Fibroblast of lung (primary cell): ENCODE measurements at regions not wholly inside any gene's neighbourhood (a gene's known extent, or its start where the extent isn't known, plus 50 kb on each side); places are given as distances from the start of the nearest gene placed in this dataset.
A peak's percentile ranks its signal among the peaks of the same experiment; 100 is the strongest.

Experiments used
- DNase-seq, 2 donors: peaks; one replicate each; pipeline versions ENCODE4 v3.0.0 to v3.0.0-alpha.2; 2010; ENCODE audit warnings: low read depth in 2 of 2
- H2AFZ ChIP-seq: 2 replicates; pipeline ENCODE4 v1.5.1; 2012; ENCODE audit warnings: low read length, control low read depth, inconsistent platforms
- H3K27ac ChIP-seq: 2 replicates; pipeline ENCODE4 v1.5.1; 2011; ENCODE audit warnings: low read length, control low read depth; ENCODE audit not compliant: insufficient read depth
- H3K27me3 ChIP-seq: 2 replicates; pipeline ENCODE4 v1.5.1; 2011; ENCODE audit warnings: mild to moderate bottlenecking, low read length; ENCODE audit not compliant: control insufficient read depth, insufficient read depth
- H3K36me3 ChIP-seq: 2 replicates; pipeline ENCODE4 v1.5.1; 2011; ENCODE audit warnings: low read length; ENCODE audit not compliant: control insufficient read depth, insufficient read depth
- H3K4me1 ChIP-seq: 2 replicates; pipeline ENCODE4 v1.5.1; 2011; ENCODE audit warnings: low read length; ENCODE audit not compliant: control insufficient read depth, insufficient read depth; ENCODE audit errors: extremely low read depth
- H3K4me2 ChIP-seq: 2 replicates; pipeline ENCODE4 v1.5.1; 2011; ENCODE audit warnings: low read length, control low read depth; ENCODE audit not compliant: insufficient read depth; ENCODE audit errors: extremely low read depth
- H3K4me3 ChIP-seq, 4 experiments: fragments of 200-600 bp in 1 of 4; sonication (generic) in 1 of 4; replicated peaks in 1 of 4; 2 replicates each; pipeline ENCODE4 v1.5.1; 2011 to 2016; ENCODE audit warnings: low read length in 4 of 4, low read depth in 3 of 4, mild to moderate bottlenecking in 3 of 4, control low read depth in 2 of 4, inconsistent platforms in 1 of 4, mixed read lengths in 1 of 4; ENCODE audit not compliant: insufficient read depth in 1 of 4; ENCODE audit errors: control extremely low read depth in 1 of 4
- H3K79me2 ChIP-seq: 2 replicates; pipeline ENCODE4 v1.5.1; 2012; ENCODE audit warnings: mild to moderate bottlenecking, low read length, inconsistent platforms; ENCODE audit not compliant: control insufficient read depth, insufficient read depth
- H3K9ac ChIP-seq: 2 replicates; pipeline ENCODE4 v1.5.1; 2011; ENCODE audit warnings: mild to moderate bottlenecking, low read length, control low read depth; ENCODE audit not compliant: insufficient read depth
- H3K9me3 ChIP-seq: 2 replicates; pipeline ENCODE4 v1.5.1; 2012; ENCODE audit warnings: low read depth, low read length; ENCODE audit not compliant: control insufficient read depth, insufficient read depth
- H4K20me1 ChIP-seq: 2 replicates; pipeline ENCODE4 v1.5.1; 2011; ENCODE audit warnings: low read length; ENCODE audit not compliant: control insufficient read depth, insufficient read depth; ENCODE audit errors: extremely low read depth
- EZH2 ChIP-seq: IDR thresholded peaks from 2 replicates; pipeline ENCODE4 v1.5.1; 2012; ENCODE audit warnings: low read length, control low read depth, mild to moderate bottlenecking; ENCODE audit errors: missing control alignments
- TF ChIP-seq, protein P1 (sequence below), 2 donors: IDR thresholded peaks in 1 of 2; conservative IDR thresholded peaks in 1 of 2; 1 replicate in 1 of 2; 2 replicates in 1 of 2; pipeline ENCODE4 v1.5.1; 2011 to 2012; ENCODE audit warnings: low read length in 2 of 2, control low read depth in 1 of 2, inconsistent platforms in 1 of 2, low read depth in 1 of 2, mild to moderate bottlenecking in 1 of 2

DNA sequence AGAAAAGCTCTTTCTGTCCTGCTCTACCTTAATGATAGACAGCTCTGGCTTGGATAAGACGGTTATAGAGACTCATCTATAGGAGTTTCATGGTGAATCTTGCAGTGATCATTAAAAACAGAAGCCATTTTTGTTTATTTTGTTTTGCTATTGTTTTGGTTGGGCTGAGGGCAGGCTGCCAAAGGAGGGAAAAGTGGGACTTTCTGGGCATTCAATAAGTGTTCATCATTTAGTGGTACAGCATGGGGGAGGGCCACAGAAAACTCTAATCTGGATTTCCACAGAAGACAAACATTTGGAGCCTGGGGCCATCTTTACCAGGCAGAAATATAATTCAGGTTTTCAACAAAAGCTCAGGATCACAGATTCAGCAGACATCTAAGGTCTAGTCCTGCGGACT, 62.4 kb upstream of the EFEMP1 start:
- TF ChIP-seq, protein P1, sequence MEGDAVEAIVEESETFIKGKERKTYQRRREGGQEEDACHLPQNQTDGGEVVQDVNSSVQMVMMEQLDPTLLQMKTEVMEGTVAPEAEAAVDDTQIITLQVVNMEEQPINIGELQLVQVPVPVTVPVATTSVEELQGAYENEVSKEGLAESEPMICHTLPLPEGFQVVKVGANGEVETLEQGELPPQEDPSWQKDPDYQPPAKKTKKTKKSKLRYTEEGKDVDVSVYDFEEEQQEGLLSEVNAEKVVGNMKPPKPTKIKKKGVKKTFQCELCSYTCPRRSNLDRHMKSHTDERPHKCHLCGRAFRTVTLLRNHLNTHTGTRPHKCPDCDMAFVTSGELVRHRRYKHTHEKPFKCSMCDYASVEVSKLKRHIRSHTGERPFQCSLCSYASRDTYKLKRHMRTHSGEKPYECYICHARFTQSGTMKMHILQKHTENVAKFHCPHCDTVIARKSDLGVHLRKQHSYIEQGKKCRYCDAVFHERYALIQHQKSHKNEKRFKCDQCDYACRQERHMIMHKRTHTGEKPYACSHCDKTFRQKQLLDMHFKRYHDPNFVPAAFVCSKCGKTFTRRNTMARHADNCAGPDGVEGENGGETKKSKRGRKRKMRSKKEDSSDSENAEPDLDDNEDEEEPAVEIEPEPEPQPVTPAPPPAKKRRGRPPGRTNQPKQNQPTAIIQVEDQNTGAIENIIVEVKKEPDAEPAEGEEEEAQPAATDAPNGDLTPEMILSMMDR (conservative IDR thresholded peaks at IDR 0.05 in 1 of 2, IDR thresholded peaks at IDR 0.05 in 1 of 2; ENCODE audit: low read depth in 1 of 2, low read length in 2 of 2): no peak
- TF ChIP-seq EZH2: no peak
- no peaks in the 10 kb centered on the region for H3K36me3 ChIP-seq
- H3K27me3 ChIP-seq: no peaks in the 10 kb centered on the region
- H2AFZ ChIP-seq: no peak overlapping the region
- no peaks in the 10 kb centered on the region for H3K9me3 ChIP-seq
- no peaks in the 10 kb centered on the region for H3K4me1 ChIP-seq
- no peak for DNase-seq
- H4K20me1 ChIP-seq: no peaks in the 10 kb centered on the region
- no peaks in the 10 kb centered on the region for H3K79me2 ChIP-seq
- H3K4me2 ChIP-seq: no peak overlapping the region
- no peak overlapping the region for H3K27ac ChIP-seq
- H3K9ac ChIP-seq: no peak overlapping the region
- H3K4me3 ChIP-seq: no peak overlapping the region

DNA sequence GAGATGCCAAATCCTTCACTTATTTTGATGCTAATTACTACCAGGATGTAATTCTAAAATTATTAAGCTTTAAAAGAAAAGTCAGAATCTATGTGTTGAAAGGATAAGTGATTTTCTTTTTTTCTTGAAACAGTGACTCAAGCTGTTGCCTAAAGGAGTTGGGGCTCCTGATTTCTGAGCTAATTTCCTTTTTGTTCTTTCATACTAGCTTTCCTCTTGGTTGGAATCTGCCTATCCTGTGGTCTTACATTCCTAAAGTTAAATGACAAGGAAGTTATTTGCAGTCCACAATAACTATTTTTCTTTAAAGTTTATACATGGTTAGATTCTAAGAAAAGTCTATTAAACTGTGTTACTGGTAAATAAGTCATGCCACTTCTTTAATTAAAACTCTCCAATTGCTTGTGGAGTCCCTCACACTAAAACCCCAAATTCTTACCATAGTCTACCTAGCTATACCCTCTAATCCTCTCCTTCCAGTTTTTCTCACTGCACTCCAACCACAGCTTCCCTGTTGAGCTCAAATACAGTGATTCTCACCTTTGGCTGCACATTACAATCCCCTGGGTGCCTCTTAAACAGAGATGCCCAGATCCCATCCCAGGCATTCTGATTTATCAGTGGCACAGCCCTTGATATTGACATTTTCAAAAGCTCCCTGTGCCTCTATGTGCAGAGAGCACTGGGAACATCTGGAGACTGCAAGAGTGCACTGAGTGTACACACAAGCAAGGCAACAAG, 63.3 kb upstream of the EFEMP1 start:
- no peaks in the 10 kb centered on the region for H4K20me1 ChIP-seq
- H3K79me2 ChIP-seq: no peaks in the 10 kb centered on the region
- H3K4me3 ChIP-seq: no peak overlapping the region
- no peaks in the 10 kb centered on the region for H3K36me3 ChIP-seq
- no peaks in the 10 kb centered on the region for H3K4me1 ChIP-seq
- H3K27ac ChIP-seq: no peak overlapping the region
- no peak overlapping the region for H2AFZ ChIP-seq
- H3K27me3 ChIP-seq: no peaks in the 10 kb centered on the region
- H3K9ac ChIP-seq: no peak overlapping the region
- no peak for TF ChIP-seq EZH2
- TF ChIP-seq, protein P1 (conservative IDR thresholded peaks at IDR 0.05 in 1 of 2, IDR thresholded peaks at IDR 0.05 in 1 of 2; ENCODE audit: low read depth in 1 of 2, low read length in 2 of 2): no peak
- DNase-seq: peak in 1 of 2 donors; percentile 90
- no peak overlapping the region for H3K4me2 ChIP-seq
- no peaks in the 10 kb centered on the region for H3K9me3 ChIP-seq

DNA sequence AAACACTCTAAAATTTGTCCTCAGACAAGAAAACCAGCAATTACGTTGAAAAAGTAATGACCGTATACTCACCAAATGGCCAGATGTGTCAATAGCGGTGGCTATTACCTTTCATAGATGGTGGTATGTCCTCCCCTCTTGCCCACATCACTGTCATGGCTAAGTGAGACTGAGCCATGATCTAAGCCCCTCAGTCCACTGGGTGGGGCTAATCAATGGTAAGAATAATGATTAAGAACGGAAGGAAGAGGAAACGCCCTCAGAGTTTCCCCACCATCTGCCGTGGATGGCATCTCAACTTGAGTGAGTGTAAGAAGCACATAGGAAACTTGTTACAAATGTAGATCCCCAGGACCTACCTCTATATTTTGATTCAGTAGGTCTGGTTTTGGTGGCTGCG, 65.8 kb upstream of the EFEMP1 start:
- Histone ChIP-seq H3K36me3 (no peaks in the 10 kb centered on the region), H3K27me3 (no peaks in the 10 kb centered on the region), H2AFZ (no peak overlapping the region), H4K20me1 (no peaks in the 10 kb centered on the region), H3K79me2 (no peaks in the 10 kb centered on the region), H3K27ac (no peak overlapping the region), H3K9ac (no peak overlapping the region), H3K9me3 (no peaks in the 10 kb centered on the region), H3K4me1 (peaks cover 4% of the 10 kb centered on the region), H3K4me3 (no peak overlapping the region), H3K4me2 (no peak overlapping the region)
- TF ChIP-seq, protein P1 (conservative IDR thresholded peaks at IDR 0.05 in 1 of 2, IDR thresholded peaks at IDR 0.05 in 1 of 2; ENCODE audit: low read depth in 1 of 2, low read length in 2 of 2): no peak
- TF ChIP-seq EZH2: no peak
- DNase-seq: no peak
